OCI-LY7 (cell line): ENCODE measurements at regions not wholly inside any gene's neighbourhood (a gene's known extent, or its start where the extent isn't known, plus 50 kb on each side); places are given as distances from the start of the nearest gene placed in this dataset.
A peak's percentile ranks its signal among the peaks of the same experiment; 100 is the strongest.

ENCODE experiments used
- BruUV-seq: library from RNA; stranded (reverse); fragments of 400-500 nt; replicated peaks from 2 replicates; lab custom pipeline; 2021; lab: Mats Ljungman, UMichigan
- CTCF ChIA-PET: fragments of 300-600 bp; sonication (Branson Sonifier 250); formaldehyde crosslinking; loops from one replicate; lab custom pipeline; 2022; ENCODE audit warnings: antibody characterized with exemption; ENCODE audit not compliant: unreplicated experiment; lab: Charles Lee
- POLR2A ChIA-PET: fragments of 300-600 bp; sonication (Branson Sonifier 250); formaldehyde crosslinking; loops from one replicate; lab custom pipeline; 2022; ENCODE audit warnings: antibody characterized with exemption; lab: Charles Lee
- DNase-seq: peaks from one replicate; pipeline ENCODE4 v3.0.0-alpha.2; 2015; ENCODE audit warnings: low spot score
- H2AFZ ChIP-seq: fragments of 200-600 bp; sonication (generic), shearing (Covaris generic); 2 replicates; pipeline ENCODE4 v1.6.1; 2014; ENCODE audit warnings: mild to moderate bottlenecking, antibody characterized with exemption, low read length, moderate library complexity
- H3K27ac ChIP-seq: fragments of 200-600 bp; sonication (generic); 2 replicates; pipeline ENCODE4 v1.5.1; 2014; ENCODE audit warnings: mixed run types, low read depth, mild to moderate bottlenecking, moderate library complexity, low read length, inconsistent platforms; ENCODE audit not compliant: poor library complexity, severe bottlenecking
- H3K36me3 ChIP-seq: fragments of 200-600 bp; sonication (generic); 2 replicates; pipeline ENCODE4 v1.6.1; 2014; ENCODE audit warnings: mild to moderate bottlenecking, antibody characterized with exemption, low read length, moderate library complexity, mixed read lengths; ENCODE audit not compliant: insufficient read depth
- H3K4me1 ChIP-seq: fragments of 200-600 bp; sonication (generic); 2 replicates; pipeline ENCODE4 v1.5.1; 2014; ENCODE audit warnings: mild to moderate bottlenecking, low read length; ENCODE audit not compliant: insufficient read depth, poor library complexity, severe bottlenecking
- H3K4me2 ChIP-seq: fragments of 200-600 bp; sonication (generic); 2 replicates; pipeline ENCODE4 v1.6.1; 2014; ENCODE audit warnings: mild to moderate bottlenecking, low read length
- H3K4me3 ChIP-seq: fragments of 200-600 bp; sonication (generic); 2 replicates; pipeline ENCODE4 v1.5.1; 2014; ENCODE audit warnings: mild to moderate bottlenecking, low read depth, low read length; ENCODE audit not compliant: poor library complexity, severe bottlenecking
- H3K79me2 ChIP-seq: fragments of 200-600 bp; sonication (generic); 2 replicates; pipeline ENCODE4 v1.6.1; 2016; ENCODE audit warnings: low read depth, mild to moderate bottlenecking, low read length, moderate library complexity, mixed read lengths; ENCODE audit not compliant: insufficient read depth
- H3K9me2 ChIP-seq: fragments of 200-600 bp; sonication (generic); 2 replicates; pipeline ENCODE4 v1.6.1; 2016; ENCODE audit warnings: mild to moderate bottlenecking, low read length, mixed read lengths; ENCODE audit not compliant: insufficient read depth
- H3K9me3 ChIP-seq: fragments of 200-600 bp; sonication (generic); 2 replicates; pipeline ENCODE4 v1.6.1; 2014; ENCODE audit warnings: mild to moderate bottlenecking, mixed run types, low read length, mixed read lengths
- H4K20me1 ChIP-seq: fragments of 200-600 bp; sonication (generic); 2 replicates; pipeline ENCODE4 v1.6.1; 2014; ENCODE audit warnings: mild to moderate bottlenecking, antibody characterized with exemption, low read length, moderate library complexity, mixed read lengths; ENCODE audit not compliant: insufficient read depth
- CTCF ChIP-seq: fragments of 200-600 bp; sonication (generic); conservative IDR thresholded peaks from 2 replicates; pipeline ENCODE4 v1.5.1; 2014; ENCODE audit warnings: mild to moderate bottlenecking, antibody characterized with exemption, low read length, moderate library complexity, mixed read lengths
- EZH2phosphoT487 ChIP-seq: fragments of 200-600 bp; sonication (generic); IDR thresholded peaks from 2 replicates; pipeline ENCODE4 v1.6.1; 2018; ENCODE audit warnings: low read depth, borderline replicate concordance, mild to moderate bottlenecking, mixed run types, antibody characterized with exemption, low read length, moderate library complexity, mixed read lengths
- intact Hi-C: fragments of 100-400 bp; cut with micrococcal nuclease; formaldehyde crosslinking; loops from one replicate; pipeline ENCODE4 v1.10.0; 2022; ENCODE audit not compliant: unreplicated experiment

GRCh38 chr13:22757530-22758120, 423.2 kb upstream of the SGCG start:
- BruUV-seq, result no TSS peak
- no peaks in the 10 kb centered on the region for H3K4me1 ChIP-seq
- no peak for TF ChIP-seq EZH2phosphoT487
- TF ChIP-seq CTCF, result peak; percentile 64
- DNase-seq, result no peak
- H3K79me2 ChIP-seq, result no peaks in the 10 kb centered on the region
- H4K20me1 ChIP-seq, result no peaks in the 10 kb centered on the region
- H3K9me2 ChIP-seq, result no peaks in the 10 kb centered on the region
- no peaks in the 10 kb centered on the region for H3K36me3 ChIP-seq
- H3K4me3 ChIP-seq, result no peak overlapping the region
- ChIA-PET CTCF (no interaction called here), POLR2A (interaction anchor here (0.7 to 1.1 kb wide), 2 partner anchors 68 to 969 kb away, joined by 3 read pairs; no protein-coding TSS in a partner anchor)
- H3K4me2 ChIP-seq, result no peak overlapping the region
- H2AFZ ChIP-seq, result no peak overlapping the region
- intact Hi-C loops, result no loop called here
- no peak overlapping the region for H3K27ac ChIP-seq
- H3K9me3 ChIP-seq, result no peaks in the 10 kb centered on the region

- Histone ChIP-seq H2AFZ (no peak overlapping the region), H3K79me2 (no peaks in the 10 kb centered on the region), H3K27ac (no peak overlapping the region), H3K4me1 (no peaks in the 10 kb centered on the region), H3K4me3 (no peak overlapping the region), H4K20me1 (no peaks in the 10 kb centered on the region), H3K9me2 (no peaks in the 10 kb centered on the region), H3K4me2 (no peak overlapping the region), H3K36me3 (no peaks in the 10 kb centered on the region), H3K9me3 (no peaks in the 10 kb centered on the region)
- intact Hi-C loops, result no loop called here
- ChIA-PET POLR2A (interaction anchor here (0.7 kb wide), 1 partner anchor 970 kb away, joined by 3 read pairs; no protein-coding TSS in a partner anchor), CTCF (no interaction called here)
- no peak for DNase-seq
- BruUV-seq, result no TSS peak
- TF ChIP-seq EZH2phosphoT487, result no peak
- no peak for TF ChIP-seq CTCF
Observed at GRCh38 chr13:22758245-22758644, 422.5 kb upstream of the SGCG start.

DNA sequence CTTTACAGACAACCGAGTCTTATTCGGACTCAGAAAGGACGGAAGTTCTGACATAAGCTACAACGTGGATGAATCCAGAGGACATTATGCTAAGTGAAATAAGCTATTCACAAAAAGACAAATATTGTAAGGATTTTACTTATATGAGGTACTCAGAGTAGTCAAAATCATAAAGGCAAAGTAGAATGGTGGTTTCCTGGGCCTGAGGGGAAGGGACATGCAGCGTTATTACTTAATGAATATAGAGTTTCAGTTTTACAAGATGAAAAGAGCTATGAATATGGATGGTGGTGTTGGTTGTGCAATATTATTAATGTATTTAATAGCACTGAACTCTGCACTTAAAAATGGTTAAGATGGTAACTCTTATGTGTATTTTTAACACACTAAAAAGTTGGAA, 419.1 kb upstream of the SGCG start:
- no peaks in the 10 kb centered on the region for H3K4me1 ChIP-seq
- CTCF ChIA-PET, result no interaction called here
- DNase-seq, result no peak
- H3K9me2 ChIP-seq, result no peaks in the 10 kb centered on the region
- no peak overlapping the region for H3K27ac ChIP-seq
- H4K20me1 ChIP-seq, result no peaks in the 10 kb centered on the region
- no peak overlapping the region for H3K4me2 ChIP-seq
- no peaks in the 10 kb centered on the region for H3K36me3 ChIP-seq
- H3K79me2 ChIP-seq, result no peaks in the 10 kb centered on the region
- BruUV-seq, result no TSS peak
- no peak for TF ChIP-seq CTCF
- H3K4me3 ChIP-seq, result no peak overlapping the region
- POLR2A ChIA-PET, result interaction anchor here (1.0 kb wide), 1 partner anchor 48 kb away, joined by 3 read pairs; no protein-coding TSS in a partner anchor
- no peaks in the 10 kb centered on the region for H3K9me3 ChIP-seq
- H2AFZ ChIP-seq, result no peak overlapping the region
- intact Hi-C loops, result no loop called here
